Stimulated activated memory B cell treated with anti-CD40 and anti-IgM and Interleukin-4, amounts not matched to agents 10 μg/mL and 1 μg/mL and 100 μg/mL, for 72 hours (primary cell): ENCODE measurements at regions not wholly inside any gene's neighbourhood (a gene's known extent, or its start where the extent isn't known, plus 50 kb on each side); places are given as distances from the start of the nearest gene placed in this dataset.

Experiments
- ATAC-seq: fragments of 150-1000 bp; cut with Tn5 transposase; 2 replicates; pipeline ENCODE4 v1.10.0; 2021
- H3K27ac Mint-ChIP-seq: one replicate; pipeline ENCODE4 v1.8.0; 2022; ENCODE audit warnings: mild to moderate bottlenecking, mixed read lengths
- H3K27me3 Mint-ChIP-seq: one replicate; pipeline ENCODE4 v1.8.0; 2022; ENCODE audit warnings: mixed read lengths
- H3K36me3 Mint-ChIP-seq: one replicate; pipeline ENCODE4 v1.8.0; 2022; ENCODE audit warnings: mixed read lengths
- H3K4me1 Mint-ChIP-seq: one replicate; pipeline ENCODE4 v1.8.0; 2022; ENCODE audit warnings: mixed read lengths
- H3K4me3 Mint-ChIP-seq: one replicate; pipeline ENCODE4 v1.8.0; 2022; ENCODE audit warnings: mild to moderate bottlenecking, moderate library complexity, mixed read lengths
- H3K9me3 Mint-ChIP-seq: one replicate; pipeline ENCODE4 v1.8.0; 2022; ENCODE audit warnings: mixed read lengths

GRCh38 chr11:121842192-121842585 is 273.8 kb downstream of the BLID start:
- Mint-ChIP-seq H3K27me3 (no peaks in the 10 kb centered on the region), H3K4me3 (no peak overlapping the region), H3K36me3 (no peaks in the 10 kb centered on the region), H3K9me3 (peaks cover 4% of the 10 kb centered on the region), H3K4me1 (no peaks in the 10 kb centered on the region), H3K27ac (no peak overlapping the region)
- ATAC-seq = no peak

- H3K36me3 Mint-ChIP-seq = no peaks in the 10 kb centered on the region
- ATAC-seq = no peak
- H3K27ac Mint-ChIP-seq = no peak overlapping the region
- no peaks in the 10 kb centered on the region for H3K27me3 Mint-ChIP-seq
- no peaks in the 10 kb centered on the region for H3K4me1 Mint-ChIP-seq
- no peak overlapping the region for H3K4me3 Mint-ChIP-seq
- H3K9me3 Mint-ChIP-seq = peaks cover 4% of the 10 kb centered on the region
These were observed 274.4 kb downstream of the BLID start for GRCh38 chr11:121841487-121842191.

GRCh38 chr11:121839781-121840180 is 276.2 kb downstream of the BLID start:
- no peaks in the 10 kb centered on the region for H3K36me3 Mint-ChIP-seq
- H3K9me3 Mint-ChIP-seq = peaks cover 4% of the 10 kb centered on the region
- no peak overlapping the region for H3K4me3 Mint-ChIP-seq
- ATAC-seq = no peak
- H3K27ac Mint-ChIP-seq = no peak overlapping the region
- H3K4me1 Mint-ChIP-seq = no peaks in the 10 kb centered on the region
- H3K27me3 Mint-ChIP-seq = no peaks in the 10 kb centered on the region

GRCh38 chr11:121838571-121838970 is 277.4 kb downstream of the BLID start:
- Mint-ChIP-seq H3K27ac (no peak overlapping the region), H3K4me3 (no peak overlapping the region), H3K9me3 (peaks cover 16% of the 10 kb centered on the region), H3K36me3 (no peaks in the 10 kb centered on the region), H3K4me1 (no peaks in the 10 kb centered on the region), H3K27me3 (no peaks in the 10 kb centered on the region)
- no peak for ATAC-seq

GRCh38 chr11:121833970-121834369 is 282.0 kb downstream of the BLID start:
- no peaks in the 10 kb centered on the region for H3K4me1 Mint-ChIP-seq

GRCh38 chr11:121829159-121829643 is 286.8 kb downstream of the BLID start:
- H3K9me3 Mint-ChIP-seq = peaks cover 15% of the 10 kb centered on the region
- H3K4me1 Mint-ChIP-seq = no peaks in the 10 kb centered on the region
- ATAC-seq = no peak
- no peak overlapping the region for H3K4me3 Mint-ChIP-seq
- H3K27me3 Mint-ChIP-seq = no peaks in the 10 kb centered on the region
- no peaks in the 10 kb centered on the region for H3K36me3 Mint-ChIP-seq
- no peak overlapping the region for H3K27ac Mint-ChIP-seq

More at GRCh38 chr11:121833970-121834369, 282.0 kb downstream of the BLID start:
- Mint-ChIP-seq H3K9me3 (peaks cover 24% of the 10 kb centered on the region), H3K27me3 (no peaks in the 10 kb centered on the region), H3K4me3 (no peak overlapping the region), H3K36me3 (no peaks in the 10 kb centered on the region), H3K27ac (no peak overlapping the region)
- ATAC-seq = no peak

GRCh38 chr11:121814962-121815361 is 301.1 kb downstream of the BLID start:
- peaks cover 25% of the 10 kb centered on the region for H3K9me3 Mint-ChIP-seq
- no peaks in the 10 kb centered on the region for H3K36me3 Mint-ChIP-seq
- ATAC-seq = no peak
- H3K4me3 Mint-ChIP-seq = no peak overlapping the region
- H3K4me1 Mint-ChIP-seq = no peaks in the 10 kb centered on the region
- no peak overlapping the region for H3K27ac Mint-ChIP-seq
- H3K27me3 Mint-ChIP-seq = no peaks in the 10 kb centered on the region

GRCh38 chr11:121814296-121814695 is 301.7 kb downstream of the BLID start:
- peaks cover 22% of the 10 kb centered on the region for H3K9me3 Mint-ChIP-seq
- H3K4me3 Mint-ChIP-seq = no peak overlapping the region
- no peaks in the 10 kb centered on the region for H3K4me1 Mint-ChIP-seq
- no peaks in the 10 kb centered on the region for H3K27me3 Mint-ChIP-seq
- ATAC-seq = no peak
- no peaks in the 10 kb centered on the region for H3K36me3 Mint-ChIP-seq
- no peak overlapping the region for H3K27ac Mint-ChIP-seq

- Mint-ChIP-seq H3K36me3 (no peaks in the 10 kb centered on the region), H3K27ac (no peak overlapping the region), H3K27me3 (no peaks in the 10 kb centered on the region)
These were observed 305.7 kb downstream of the BLID start for GRCh38 chr11:121810291-121810690.

GRCh38 chr11:121808096-121808495 is 307.9 kb downstream of the BLID start:
- H3K9me3 Mint-ChIP-seq = peaks cover 17% of the 10 kb centered on the region
- H3K4me3 Mint-ChIP-seq = no peak overlapping the region
- H3K4me1 Mint-ChIP-seq = no peaks in the 10 kb centered on the region
- H3K27ac Mint-ChIP-seq = no peak overlapping the region
- no peaks in the 10 kb centered on the region for H3K36me3 Mint-ChIP-seq
- ATAC-seq = no peak
- H3K27me3 Mint-ChIP-seq = no peaks in the 10 kb centered on the region

More at GRCh38 chr11:121810291-121810690, 305.7 kb downstream of the BLID start:
- Mint-ChIP-seq H3K4me1 (no peaks in the 10 kb centered on the region), H3K9me3 (peaks cover 19% of the 10 kb centered on the region), H3K4me3 (no peak overlapping the region)
- no peak for ATAC-seq

- no peaks in the 10 kb centered on the region for H3K27me3 Mint-ChIP-seq
- H3K36me3 Mint-ChIP-seq = no peaks in the 10 kb centered on the region
- H3K9me3 Mint-ChIP-seq = peaks cover 10% of the 10 kb centered on the region
- no peaks in the 10 kb centered on the region for H3K4me1 Mint-ChIP-seq
- no peak overlapping the region for H3K27ac Mint-ChIP-seq
- no peak overlapping the region for H3K4me3 Mint-ChIP-seq
- no peak for ATAC-seq
These were observed 309.0 kb downstream of the BLID start for GRCh38 chr11:121807051-121807450.

GRCh38 chr11:121802542-121802941 is 313.5 kb downstream of the BLID start:
- ATAC-seq = no peak
- Mint-ChIP-seq H3K4me1 (no peaks in the 10 kb centered on the region), H3K27ac (no peak overlapping the region), H3K4me3 (no peak overlapping the region), H3K36me3 (no peaks in the 10 kb centered on the region), H3K27me3 (no peaks in the 10 kb centered on the region), H3K9me3 (peaks cover 10% of the 10 kb centered on the region)

- H3K27ac Mint-ChIP-seq = no peak overlapping the region
- no peaks in the 10 kb centered on the region for H3K36me3 Mint-ChIP-seq
- H3K4me3 Mint-ChIP-seq = no peak overlapping the region
- peaks cover 10% of the 10 kb centered on the region for H3K9me3 Mint-ChIP-seq
- H3K27me3 Mint-ChIP-seq = no peaks in the 10 kb centered on the region
- no peak for ATAC-seq
- no peaks in the 10 kb centered on the region for H3K4me1 Mint-ChIP-seq
These were observed 314.2 kb downstream of the BLID start for GRCh38 chr11:121801781-121802180.

- no peaks in the 10 kb centered on the region for H3K27me3 Mint-ChIP-seq
- no peak overlapping the region for H3K27ac Mint-ChIP-seq
- no peaks in the 10 kb centered on the region for H3K4me1 Mint-ChIP-seq
- no peak for ATAC-seq
- no peak overlapping the region for H3K4me3 Mint-ChIP-seq
- H3K36me3 Mint-ChIP-seq = no peaks in the 10 kb centered on the region
- peaks cover 10% of the 10 kb centered on the region for H3K9me3 Mint-ChIP-seq
These were observed 314.6 kb downstream of the BLID start for GRCh38 chr11:121801394-121801748.

- ATAC-seq = no peak
- Mint-ChIP-seq H3K4me3 (no peak overlapping the region), H3K9me3 (peaks cover 10% of the 10 kb centered on the region), H3K27me3 (no peaks in the 10 kb centered on the region), H3K36me3 (no peaks in the 10 kb centered on the region), H3K4me1 (no peaks in the 10 kb centered on the region), H3K27ac (no peak overlapping the region)
These were observed 315.2 kb downstream of the BLID start for GRCh38 chr11:121800731-121801393.

- H3K27ac Mint-ChIP-seq = no peak overlapping the region
- no peaks in the 10 kb centered on the region for H3K36me3 Mint-ChIP-seq
- ATAC-seq = no peak
- peaks cover 10% of the 10 kb centered on the region for H3K9me3 Mint-ChIP-seq
- no peak overlapping the region for H3K4me3 Mint-ChIP-seq
- H3K4me1 Mint-ChIP-seq = no peaks in the 10 kb centered on the region
- no peaks in the 10 kb centered on the region for H3K27me3 Mint-ChIP-seq
These were observed 315.8 kb downstream of the BLID start for GRCh38 chr11:121800240-121800639.
